KOPT-K1 (cell line): ENCODE measurements at regions not wholly inside any gene's neighbourhood (a gene's known extent, or its start where the extent isn't known, plus 50 kb on each side); places are given as distances from the start of the nearest gene placed in this dataset.

ENCODE experiments used
- H3K27ac ChIP-seq: fragments of 200-600 bp; sonication (generic); 2 replicates; pipeline ENCODE4 v1.5.1; 2016; ENCODE audit warnings: antibody characterized with exemption, mild to moderate bottlenecking, low read depth, low read length; ENCODE audit not compliant: poor library complexity, severe bottlenecking
- H3K36me3 ChIP-seq: fragments of 200-600 bp; sonication (generic); 2 replicates; pipeline ENCODE4 v1.5.1; 2017; ENCODE audit warnings: antibody characterized with exemption, mild to moderate bottlenecking, low read length, moderate library complexity; ENCODE audit not compliant: insufficient read depth
- H3K9me3 ChIP-seq: fragments of 200-600 bp; sonication (generic); 2 replicates; pipeline ENCODE4 v1.5.1; 2017; ENCODE audit warnings: antibody characterized with exemption, low read length, mild to moderate bottlenecking; ENCODE audit not compliant: insufficient read depth, poor library complexity, severe bottlenecking

- Histone ChIP-seq H3K27ac (no peak overlapping the region), H3K36me3 (no peaks in the 10 kb centered on the region), H3K9me3 (peaks cover 6% of the 10 kb centered on the region)
These were observed 66.2 kb upstream of the DYRK2 start for GRCh38 chr12:67582238-67582834.

- H3K9me3 ChIP-seq: peaks cover 3% of the 10 kb centered on the region
- no peak overlapping the region for H3K27ac ChIP-seq
- no peaks in the 10 kb centered on the region for H3K36me3 ChIP-seq
These were observed 65.7 kb upstream of the DYRK2 start for GRCh38 chr12:67582844-67583243.

GRCh38 chr12:67586951-67587350, 61.6 kb upstream of the DYRK2 start:
- H3K9me3 ChIP-seq: no peaks in the 10 kb centered on the region
- H3K27ac ChIP-seq: no peak overlapping the region
- no peaks in the 10 kb centered on the region for H3K36me3 ChIP-seq

GRCh38 chr12:67589078-67589477, 59.5 kb upstream of the DYRK2 start:
- no peak overlapping the region for H3K27ac ChIP-seq
- H3K9me3 ChIP-seq: no peaks in the 10 kb centered on the region
- no peaks in the 10 kb centered on the region for H3K36me3 ChIP-seq

- Histone ChIP-seq H3K36me3 (no peaks in the 10 kb centered on the region), H3K9me3 (no peaks in the 10 kb centered on the region), H3K27ac (peak overlapping the region; percentile 30)
These were observed 58.3 kb upstream of the DYRK2 start for GRCh38 chr12:67590149-67590790.

GRCh38 chr12:67592228-67593011, 56.1 kb upstream of the DYRK2 start:
- no peaks in the 10 kb centered on the region for H3K36me3 ChIP-seq
- H3K9me3 ChIP-seq: peaks cover 6% of the 10 kb centered on the region
- peak overlapping the region; percentile 28 for H3K27ac ChIP-seq

GRCh38 chr12:67593041-67593440, 55.5 kb upstream of the DYRK2 start:
- H3K9me3 ChIP-seq: peaks cover 13% of the 10 kb centered on the region
- peak overlapping the region; percentile 28 for H3K27ac ChIP-seq
- H3K36me3 ChIP-seq: no peaks in the 10 kb centered on the region

- no peaks in the 10 kb centered on the region for H3K36me3 ChIP-seq
- peaks cover 13% of the 10 kb centered on the region for H3K9me3 ChIP-seq
- peak overlapping the region; percentile 28 for H3K27ac ChIP-seq
These were observed 54.8 kb upstream of the DYRK2 start for GRCh38 chr12:67593461-67594330.

GRCh38 chr12:67594888-67595287, 53.7 kb upstream of the DYRK2 start:
- H3K36me3 ChIP-seq: no peaks in the 10 kb centered on the region
- peaks cover 13% of the 10 kb centered on the region for H3K9me3 ChIP-seq
- H3K27ac ChIP-seq: no peak overlapping the region

- H3K27ac ChIP-seq: no peak overlapping the region
- H3K9me3 ChIP-seq: peaks cover 13% of the 10 kb centered on the region
- no peaks in the 10 kb centered on the region for H3K36me3 ChIP-seq
These were observed 53.2 kb upstream of the DYRK2 start for GRCh38 chr12:67595365-67595764.

- Histone ChIP-seq H3K9me3 (peaks cover 13% of the 10 kb centered on the region), H3K36me3 (no peaks in the 10 kb centered on the region), H3K27ac (no peak overlapping the region)
These were observed 49.9 kb upstream of the DYRK2 start for GRCh38 chr12:67598598-67598997.
